K562 (cell line): ENCODE measurements at regions not wholly inside any gene's neighbourhood (a gene's known extent, or its start where the extent isn't known, plus 50 kb on each side); places are given as distances from the start of the nearest gene placed in this dataset.
A peak's percentile ranks its signal among the peaks of the same experiment; 100 is the strongest.

Experiments
- ATAC-seq: fragments of 200-7000 bp; cut with Tn5 transposase; 3 replicates; pipeline ENCODE4 v1.9.1; 2020; ENCODE audit warnings: moderate library complexity
- BruUV-seq: library from RNA; stranded (reverse); fragments of 400-500 nt; replicated peaks from 2 replicates; lab custom pipeline; 2021; lab: Mats Ljungman, UMichigan
- CTCF ChIA-PET: fragments of 300-600 bp; formaldehyde crosslinking; extraction: SDS; loops from one replicate; lab custom pipeline; 2021; ENCODE audit warnings: low intra/inter-chr PET ratio; lab: Yijun Ruan, JAX
- POLR2A ChIA-PET: fragments of 300-600, 350-650 bp; sonication (Branson Sonifier 250); formaldehyde crosslinking; extraction: SDS; loops from one replicate; lab custom pipeline; 2021; ENCODE audit warnings: antibody characterized with exemption, inconsistent platforms; lab: Yijun Ruan, JAX
- DNase-seq, 4 experiments: peaks; one replicate each; pipeline versions ENCODE4 v3.0.0 to v3.0.0-alpha.2; 2011 to 2018; ENCODE audit warnings: low spot score in 3 of 4, mixed read lengths in 3 of 4; ENCODE audit errors: extremely low read depth in 1 of 4
- FAIRE-seq: peaks from 2 replicates; lab custom pipeline; 2011; peaks lifted over from hg19 to GRCh38; lab: Jason Lieb, UNC
- H2AFZ ChIP-seq: 2 replicates; pipeline ENCODE4 v1.6.0; 2011; ENCODE audit warnings: low read depth, low read length, control low read depth, inconsistent platforms
- H3K27ac ChIP-seq: fragments of 200-600 bp; 3 replicates; pipeline ENCODE4 v1.8.0; 2011; ENCODE audit warnings: low read depth, mild to moderate bottlenecking, control low read depth, inconsistent platforms, low read length, moderate library complexity, mixed read lengths; ENCODE audit errors: extremely low read depth
- H3K27me3 ChIP-seq, 2 experiments: fragments of 300-600 bp in 1 of 2; 2 replicates in 1 of 2; 3 replicates in 1 of 2; pipeline versions ENCODE4 v1.6.0 to v1.8.0; 2011; ENCODE audit warnings: inconsistent platforms in 2 of 2, low read length in 2 of 2, mild to moderate bottlenecking in 1 of 2, mixed read lengths in 1 of 2, moderate library complexity in 1 of 2; ENCODE audit not compliant: control insufficient read depth in 2 of 2, insufficient read depth in 2 of 2
- H3K36me3 ChIP-seq: fragments of 300-600 bp; 3 replicates; pipeline ENCODE4 v1.8.0; 2011; ENCODE audit warnings: mild to moderate bottlenecking, low read length, inconsistent platforms; ENCODE audit not compliant: control insufficient read depth, insufficient read depth
- H3K4me1 ChIP-seq, 2 experiments: fragments of 200-600 bp in 1 of 2; replicated peaks in 1 of 2; 2 replicates in 1 of 2; 3 replicates in 1 of 2; pipeline versions ENCODE4 v1.5.1 to v1.8.0; 2011; ENCODE audit warnings: inconsistent platforms in 2 of 2, low read length in 2 of 2, mild to moderate bottlenecking in 1 of 2, mixed read lengths in 1 of 2, moderate library complexity in 1 of 2; ENCODE audit not compliant: control insufficient read depth in 2 of 2, insufficient read depth in 2 of 2
- H3K4me2 ChIP-seq: 2 replicates; pipeline ENCODE4 v1.6.1; 2011; ENCODE audit warnings: low read length, control low read depth, inconsistent platforms, mixed read lengths; ENCODE audit not compliant: insufficient read depth
- H3K4me3 ChIP-seq: fragments of 200-600 bp; sonication (generic), shearing (Covaris generic); 2 replicates; pipeline ENCODE4 v1.5.1; 2016; ENCODE audit warnings: control low read depth, inconsistent platforms
- H3K79me2 ChIP-seq: fragments of 200-600 bp; 3 replicates; pipeline ENCODE4 v1.8.0; 2011; ENCODE audit warnings: low read length, inconsistent platforms; ENCODE audit not compliant: control insufficient read depth, insufficient read depth
- H3K9ac ChIP-seq, 2 experiments: 2 replicates each; pipeline versions ENCODE4 v1.6.0 to v1.6.1; 2011; ENCODE audit warnings: low read depth in 2 of 2, low read length in 2 of 2, control low read depth in 1 of 2, inconsistent platforms in 1 of 2, mild to moderate bottlenecking in 1 of 2, mixed read lengths in 1 of 2; ENCODE audit not compliant: insufficient read depth in 1 of 2
- H3K9me1 ChIP-seq: one replicate; pipeline ENCODE4 v1.6.0; 2011; ENCODE audit warnings: inconsistent platforms, mild to moderate bottlenecking, low read length, moderate library complexity; ENCODE audit not compliant: control insufficient read depth, insufficient read depth
- H3K9me3 ChIP-seq: replicated peaks from 2 replicates; pipeline ENCODE4 v1.5.1; 2011; ENCODE audit warnings: low read depth, low read length, inconsistent platforms; ENCODE audit not compliant: control insufficient read depth, insufficient read depth
- H4K20me1 ChIP-seq: replicated peaks from 2 replicates; pipeline ENCODE4 v1.6.1; 2011; ENCODE audit warnings: low read length, inconsistent platforms, mixed read lengths; ENCODE audit not compliant: control insufficient read depth, insufficient read depth
- ELF4 ChIP-seq: fragments of 450-650 bp; formaldehyde crosslinking; IDR thresholded peaks from 2 replicates; pipeline ENCODE4 v1.4.0; 2022; ENCODE audit warnings: missing genetic modification characterization
- GTF2E2 ChIP-seq: fragments of 200-800 bp; sonication (Bioruptor generic); IDR thresholded peaks from 2 replicates; pipeline ENCODE4 v1.6.1; 2016; ENCODE audit warnings: missing genetic modification characterization, missing compliant biosample characterization
- MTF1 ChIP-seq: fragments of 250-450 bp; sonication (Bioruptor Pico); IDR thresholded peaks from 2 replicates; pipeline ENCODE4 v1.9.0; 2021; ENCODE audit warnings: moderate library complexity, mild to moderate bottlenecking, inconsistent platforms, borderline replicate concordance
- PHTF2 ChIP-seq: fragments of 250-450 bp; sonication (Bioruptor Pico); IDR thresholded peaks from 2 replicates; pipeline ENCODE4 v1.5.0; 2021; ENCODE audit warnings: mild to moderate bottlenecking
- RAD51 ChIP-seq: fragments of 450-650 bp; IDR thresholded peaks from 2 replicates; pipeline ENCODE4 v1.7.1; 2016; ENCODE audit warnings: low read depth, mild to moderate bottlenecking, borderline replicate concordance
- RFX5 ChIP-seq: IDR thresholded peaks from 2 replicates; pipeline ENCODE4 v1.6.1; 2011; ENCODE audit warnings: low read depth, mild to moderate bottlenecking, improper control_type of control experiment, low read length
- SAFB ChIP-seq: fragments of 200-400 bp; formaldehyde crosslinking; IDR thresholded peaks from 2 replicates; pipeline ENCODE4 v1.6.1; 2017; ENCODE audit warnings: low read depth, low read length, borderline replicate concordance
- TFE3 ChIP-seq: fragments of 450-650 bp; formaldehyde crosslinking; IDR thresholded peaks from 2 replicates; pipeline ENCODE4 v1.4.0; 2020; ENCODE audit warnings: mild to moderate bottlenecking, mixed read lengths
- TOE1 ChIP-seq, 2 experiments: fragments of 450-650 bp in 1 of 2; sonication (generic) in 1 of 2; formaldehyde crosslinking in 1 of 2; IDR thresholded peaks; 2 replicates each; pipeline versions ENCODE4 v1.7.1 to v1.8.0; 2016 to 2022; ENCODE audit warnings: borderline replicate concordance in 2 of 2, mild to moderate bottlenecking in 2 of 2, antibody characterized with exemption in 1 of 2, inconsistent platforms in 1 of 2, low read depth in 1 of 2, missing genetic modification reagents in 1 of 2, moderate library complexity in 1 of 2
- WGBS: fragments of 100-300 bp; shearing (Covaris generic); methylation state at CpG from one replicate; pipeline ENCODE4 v1.1.6; 2016; ENCODE audit warnings: low coverage, mixed read lengths; ENCODE audit not compliant: insufficient coverage; ENCODE audit errors: missing lambda C conversion rate; 5-methylcytosine and 5-hydroxymethylcytosine counted together
- in situ Hi-C: fragments of 300-500 bp; cut with MboI; formaldehyde crosslinking; loops from 4 replicates; pipeline ENCODE4 v1.15.0; 2018; ENCODE audit warnings: inconsistent platforms, mixed read lengths
- intact Hi-C: fragments of 100-400 bp; cut with micrococcal nuclease; formaldehyde crosslinking; loops from 2 replicates; pipeline ENCODE4 v1.14.2; 2022
- TF ChIP-seq, protein P1 (sequence below), 2 experiments: fragments of 450-650 bp; formaldehyde crosslinking in 1 of 2; IDR thresholded peaks; 2 replicates each; pipeline versions ENCODE4 v1.4.0 to v1.6.1; 2014 to 2020; ENCODE audit warnings: mild to moderate bottlenecking in 2 of 2, borderline replicate concordance in 1 of 2, low read depth in 1 of 2

DNA sequence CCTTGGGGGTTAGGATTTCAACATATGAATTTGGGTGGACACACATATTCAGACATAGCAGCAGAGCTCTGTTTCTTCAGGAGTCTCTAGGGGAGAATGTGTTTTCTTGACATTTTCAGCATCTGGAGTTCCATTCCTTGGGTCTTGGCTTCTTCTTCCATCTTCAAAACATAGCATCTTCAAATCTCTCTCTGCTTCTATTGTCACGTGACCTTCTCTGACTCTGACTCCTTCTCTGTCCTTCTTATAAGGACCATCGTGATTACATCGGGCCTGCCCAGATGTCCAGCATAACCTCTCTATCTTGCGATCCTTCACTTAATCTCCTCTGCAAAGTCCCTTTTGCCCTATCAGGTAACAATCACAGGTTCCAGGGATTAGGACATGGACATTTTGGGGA is 101.0 kb upstream of the CHD6 start:
- no peak overlapping the region for H3K4me3 ChIP-seq
- H3K4me2 ChIP-seq, result no peak overlapping the region
- no peaks in the 10 kb centered on the region for H4K20me1 ChIP-seq
- peak; percentile 19 for FAIRE-seq
- H3K79me2 ChIP-seq, result peaks cover 7% of the 10 kb centered on the region; the same call in 1 of the 3 replicates
- ChIA-PET CTCF (no interaction called here), POLR2A (interaction anchor here (2.1 kb wide), 1 partner anchor 12 kb away, joined by 7 read pairs; no protein-coding TSS in a partner anchor)
- 40% methylated on average over 4 of the region's 4 CpGs for WGBS
- H3K9me1 ChIP-seq, result no peaks in the 10 kb centered on the region
- no peaks in the 10 kb centered on the region for H3K36me3 ChIP-seq
- peaks cover 9 to 32% of the 10 kb centered on the region in 2 experiments; a peak in 4 of 5 replicates for H3K4me1 ChIP-seq
- H3K27me3 ChIP-seq, result no peaks in the 10 kb centered on the region
- DNase-seq, result no peak
- H2AFZ ChIP-seq, result no peak overlapping the region
- intact Hi-C loops (no loop called here), in situ Hi-C loops (no loop called here)
- BruUV-seq, result no TSS peak
- ATAC-seq, result no peak
- H3K9ac ChIP-seq, result no peak overlapping the region
- no peak overlapping the region for H3K27ac ChIP-seq
- peaks cover 8% of the 10 kb centered on the region; the same call in 1 of the 2 replicates for H3K9me3 ChIP-seq
- TF ChIP-seq, protein P1, sequence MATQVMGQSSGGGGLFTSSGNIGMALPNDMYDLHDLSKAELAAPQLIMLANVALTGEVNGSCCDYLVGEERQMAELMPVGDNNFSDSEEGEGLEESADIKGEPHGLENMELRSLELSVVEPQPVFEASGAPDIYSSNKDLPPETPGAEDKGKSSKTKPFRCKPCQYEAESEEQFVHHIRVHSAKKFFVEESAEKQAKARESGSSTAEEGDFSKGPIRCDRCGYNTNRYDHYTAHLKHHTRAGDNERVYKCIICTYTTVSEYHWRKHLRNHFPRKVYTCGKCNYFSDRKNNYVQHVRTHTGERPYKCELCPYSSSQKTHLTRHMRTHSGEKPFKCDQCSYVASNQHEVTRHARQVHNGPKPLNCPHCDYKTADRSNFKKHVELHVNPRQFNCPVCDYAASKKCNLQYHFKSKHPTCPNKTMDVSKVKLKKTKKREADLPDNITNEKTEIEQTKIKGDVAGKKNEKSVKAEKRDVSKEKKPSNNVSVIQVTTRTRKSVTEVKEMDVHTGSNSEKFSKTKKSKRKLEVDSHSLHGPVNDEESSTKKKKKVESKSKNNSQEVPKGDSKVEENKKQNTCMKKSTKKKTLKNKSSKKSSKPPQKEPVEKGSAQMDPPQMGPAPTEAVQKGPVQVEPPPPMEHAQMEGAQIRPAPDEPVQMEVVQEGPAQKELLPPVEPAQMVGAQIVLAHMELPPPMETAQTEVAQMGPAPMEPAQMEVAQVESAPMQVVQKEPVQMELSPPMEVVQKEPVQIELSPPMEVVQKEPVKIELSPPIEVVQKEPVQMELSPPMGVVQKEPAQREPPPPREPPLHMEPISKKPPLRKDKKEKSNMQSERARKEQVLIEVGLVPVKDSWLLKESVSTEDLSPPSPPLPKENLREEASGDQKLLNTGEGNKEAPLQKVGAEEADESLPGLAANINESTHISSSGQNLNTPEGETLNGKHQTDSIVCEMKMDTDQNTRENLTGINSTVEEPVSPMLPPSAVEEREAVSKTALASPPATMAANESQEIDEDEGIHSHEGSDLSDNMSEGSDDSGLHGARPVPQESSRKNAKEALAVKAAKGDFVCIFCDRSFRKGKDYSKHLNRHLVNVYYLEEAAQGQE (IDR thresholded peaks at IDR 0.05; ENCODE audit: borderline replicate concordance), result no peak
- TF ChIP-seq, protein P1 (CRISPR knock-in tag; IDR thresholded peaks at IDR 0.05; ENCODE audit: low read depth), result no peak
- TF ChIP-seq ELF4, result no peak
- peak; percentile 87 for TF ChIP-seq TOE1 (IDR thresholded peaks at IDR 0.05; ENCODE audit: borderline replicate concordance)
- no peak for TF ChIP-seq TOE1 (CRISPR knock-in tag; IDR thresholded peaks at IDR 0.05; ENCODE audit: borderline replicate concordance, low read depth)
- TF ChIP-seq TFE3, result peak; percentile 83
- no peak for TF ChIP-seq GTF2E2 (tag)
- TF ChIP-seq RFX5, result no peak
- no peak for TF ChIP-seq PHTF2 (CRISPR knock-in tag)
- TF ChIP-seq MTF1 (CRISPR knock-in tag), result no peak
- no peak for TF ChIP-seq SAFB
- TF ChIP-seq RAD51, result peak; percentile 82
